Mesenteric fat pad (tissue), 1 donor: ENCODE measurements at regions not wholly inside any gene's neighbourhood (a gene's known extent, or its start where the extent isn't known, plus 50 kb on each side); places are given as distances from the start of the nearest gene placed in this dataset.

Experiments
- DNase-seq: peaks from one replicate; pipeline ENCODE4 v3.0.0-alpha.2; 2020; ENCODE audit warnings: low spot score
- donor health status: DM: yes; HTN: yes; CAD: no.

GRCh38 chr4:35038079-35038805, 1206.1 kb downstream of the ARAP2 start:
- no peak for DNase-seq

GRCh38 chr4:35038845-35039244, 1205.5 kb downstream of the ARAP2 start:
- no peak for DNase-seq

- no peak for DNase-seq
Measured at GRCh38 chr4:35052546-35052945, 1191.8 kb downstream of the ARAP2 start.

GRCh38 chr4:35063031-35063570, 1181.2 kb downstream of the ARAP2 start:
- DNase-seq = no peak

- DNase-seq = no peak
Measured at GRCh38 chr4:35066406-35066805, 1177.9 kb downstream of the ARAP2 start.

GRCh38 chr4:35080799-35081198, 1163.5 kb downstream of the ARAP2 start:
- no peak for DNase-seq

- DNase-seq = no peak
Measured at GRCh38 chr4:35087218-35087617, 1157.1 kb downstream of the ARAP2 start.

- no peak for DNase-seq
Measured at GRCh38 chr4:35100932-35101331, 1143.4 kb downstream of the ARAP2 start.

GRCh38 chr4:35102066-35102465, 1142.2 kb downstream of the ARAP2 start:
- DNase-seq = no peak

- no peak for DNase-seq
Measured at GRCh38 chr4:35105486-35105885, 1138.8 kb downstream of the ARAP2 start.

- DNase-seq = no peak
Measured at GRCh38 chr4:35106091-35106734, 1138.1 kb downstream of the ARAP2 start.

GRCh38 chr4:35124106-35124505, 1120.2 kb downstream of the ARAP2 start:
- DNase-seq = no peak

GRCh38 chr4:35125995-35126712, 1118.2 kb downstream of the ARAP2 start:
- no peak for DNase-seq

- DNase-seq = no peak
Measured at GRCh38 chr4:35138449-35138848, 1105.9 kb downstream of the ARAP2 start.

GRCh38 chr4:35147761-35148160, 1096.6 kb downstream of the ARAP2 start:
- DNase-seq = no peak

- no peak for DNase-seq
Measured at GRCh38 chr4:35151816-35152572, 1092.3 kb downstream of the ARAP2 start.

- DNase-seq = no peak
Measured at GRCh38 chr4:35163168-35163567, 1081.1 kb downstream of the ARAP2 start.

GRCh38 chr4:35164063-35164462, 1080.3 kb downstream of the ARAP2 start:
- no peak for DNase-seq

GRCh38 chr4:35166466-35166865, 1077.8 kb downstream of the ARAP2 start:
- DNase-seq = no peak

GRCh38 chr4:35167385-35167784, 1076.9 kb downstream of the ARAP2 start:
- no peak for DNase-seq

GRCh38 chr4:35175487-35175886, 1068.8 kb downstream of the ARAP2 start:
- no peak for DNase-seq
